GM19328 (cell line): ENCODE measurements at regions not wholly inside any gene's neighbourhood (a gene's known extent, or its start where the extent isn't known, plus 50 kb on each side); places are given as distances from the start of the nearest gene placed in this dataset.

Experiments
- ATAC-seq: cut with Tn5 transposase; IDR thresholded peaks from one replicate; pipeline ENCODE4 v1.9.1; 2021; ENCODE audit warnings: mild to moderate bottlenecking, moderate library complexity; ENCODE audit not compliant: unreplicated experiment

- no peak for ATAC-seq
Observed at GRCh38 chr5:135127439-135128240, 93.6 kb upstream of the PITX1 start.

DNA sequence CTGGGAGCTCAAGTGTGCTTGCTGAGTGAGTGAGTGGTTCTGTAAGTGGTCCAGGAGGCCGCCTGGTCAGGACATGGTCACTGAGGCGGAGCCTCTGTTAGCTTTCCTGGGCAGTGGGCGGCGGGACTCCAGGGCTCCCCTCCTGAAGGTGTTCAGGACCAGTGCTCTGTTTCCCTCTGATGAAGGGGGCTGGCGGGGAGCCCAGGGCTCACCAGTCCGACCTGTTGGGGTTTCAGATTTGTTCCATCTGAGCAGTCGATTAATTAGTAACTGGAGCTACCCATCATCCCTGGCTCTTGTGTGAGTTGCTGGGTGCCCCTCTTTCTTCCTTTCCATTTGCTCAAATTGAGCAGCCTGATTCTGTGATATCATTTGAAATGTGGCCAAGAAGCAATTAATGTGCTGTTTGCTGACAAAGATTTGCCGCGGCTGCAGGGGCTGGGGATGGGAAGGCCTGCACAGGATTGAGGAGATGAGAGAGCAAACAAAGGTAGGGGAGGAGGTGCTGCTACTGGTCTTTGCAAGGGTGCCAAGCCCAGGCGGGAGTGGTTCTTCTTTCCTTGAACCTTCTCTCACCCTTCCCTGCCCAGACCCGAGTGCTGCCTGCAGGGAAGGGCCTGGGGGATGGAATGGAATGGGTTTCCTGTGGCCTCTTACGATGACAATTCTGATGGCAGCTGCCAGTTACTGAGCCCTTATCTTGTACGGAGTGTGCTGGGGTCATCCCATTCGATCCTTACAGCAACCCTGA lies 92.8 kb upstream of the PITX1 start:
- ATAC-seq: no peak

- ATAC-seq: no peak
Observed at GRCh38 chr5:135124724-135125123, 90.7 kb upstream of the PITX1 start.

DNA sequence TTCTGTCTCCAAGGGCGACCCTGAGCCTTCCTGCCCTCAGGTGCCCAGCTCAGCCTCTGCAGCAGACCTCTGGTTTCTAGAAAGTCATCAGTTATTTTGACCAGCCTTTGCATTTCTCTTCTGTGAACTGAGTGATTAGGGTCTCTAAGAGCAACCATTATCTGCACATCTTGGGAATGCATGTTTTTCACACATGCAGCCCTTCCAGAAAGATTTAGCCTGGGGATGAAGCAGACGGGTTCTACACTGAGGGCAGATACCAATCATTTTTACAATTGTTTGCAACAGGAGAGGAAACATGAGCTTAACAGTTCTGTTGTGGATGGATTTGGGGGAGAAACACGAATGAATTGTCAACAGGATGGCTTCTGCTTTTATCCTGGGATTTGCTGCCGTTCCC lies 90.1 kb upstream of the PITX1 start:
- no peak for ATAC-seq

- ATAC-seq: no peak
Observed at GRCh38 chr5:135122797-135123196, 88.8 kb upstream of the PITX1 start.

DNA sequence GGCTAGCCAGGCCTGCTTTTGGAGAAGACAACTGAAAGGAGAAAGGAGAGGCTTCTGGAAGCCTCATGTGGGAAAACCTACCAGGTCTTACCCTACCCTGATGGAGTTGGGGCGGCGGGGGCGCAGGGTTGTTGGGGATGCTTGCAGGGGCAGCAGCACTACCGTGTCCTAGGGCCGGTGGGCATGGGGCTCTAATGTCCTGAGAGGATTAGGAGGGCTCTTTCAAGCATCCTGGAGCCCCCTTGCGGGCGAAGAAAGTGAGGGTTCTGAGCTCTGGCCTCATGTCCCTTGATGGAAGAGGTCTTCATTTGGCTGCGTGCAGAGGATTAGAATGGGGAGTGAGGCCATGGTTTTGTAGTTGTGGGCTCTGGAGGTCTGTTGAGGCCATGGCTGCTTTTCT lies 86.9 kb upstream of the PITX1 start:
- no peak for ATAC-seq

GRCh38 chr5:135119481-135119880 lies 85.5 kb upstream of the PITX1 start:
- ATAC-seq: no peak

DNA sequence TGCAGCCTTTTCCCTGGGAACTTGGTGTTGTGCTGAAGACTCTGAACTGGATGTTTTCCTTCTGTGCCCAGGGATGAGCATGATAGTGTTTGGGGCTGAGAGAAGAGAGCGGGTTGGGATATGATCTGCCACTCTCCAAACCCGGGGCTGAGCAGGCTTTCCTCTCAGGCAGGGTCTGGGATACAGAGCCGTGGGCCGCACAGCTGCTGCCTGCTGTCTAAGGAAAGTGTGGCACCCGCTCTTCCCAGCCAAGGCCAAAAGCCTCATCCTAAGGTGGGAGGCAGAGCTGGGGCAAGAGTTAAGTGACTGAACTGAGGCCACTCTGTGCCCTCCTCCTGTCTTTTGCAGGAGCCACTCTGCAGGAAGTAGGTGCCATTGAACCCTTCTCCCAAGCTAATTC lies 83.6 kb upstream of the PITX1 start:
- no peak for ATAC-seq

DNA sequence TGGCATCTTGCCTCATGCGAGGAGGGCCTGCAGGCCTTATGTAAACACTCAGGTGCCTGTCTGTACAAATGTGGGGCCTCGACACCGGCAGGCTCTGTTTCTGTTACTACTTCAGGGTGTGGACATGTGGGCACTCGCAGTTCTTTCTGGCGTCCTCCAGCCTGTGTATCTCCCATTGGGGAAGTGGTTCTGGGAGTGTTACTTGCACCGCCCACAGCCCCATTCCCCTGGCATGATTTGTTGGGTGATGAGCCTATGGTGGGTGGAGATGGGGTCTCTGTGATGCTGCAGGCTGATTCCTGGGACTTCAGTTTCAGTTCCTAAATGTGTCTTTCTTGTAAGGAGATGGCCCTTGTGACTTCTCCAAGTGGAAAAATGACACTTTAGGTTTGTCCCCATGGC lies 82.1 kb upstream of the PITX1 start:
- no peak for ATAC-seq

DNA sequence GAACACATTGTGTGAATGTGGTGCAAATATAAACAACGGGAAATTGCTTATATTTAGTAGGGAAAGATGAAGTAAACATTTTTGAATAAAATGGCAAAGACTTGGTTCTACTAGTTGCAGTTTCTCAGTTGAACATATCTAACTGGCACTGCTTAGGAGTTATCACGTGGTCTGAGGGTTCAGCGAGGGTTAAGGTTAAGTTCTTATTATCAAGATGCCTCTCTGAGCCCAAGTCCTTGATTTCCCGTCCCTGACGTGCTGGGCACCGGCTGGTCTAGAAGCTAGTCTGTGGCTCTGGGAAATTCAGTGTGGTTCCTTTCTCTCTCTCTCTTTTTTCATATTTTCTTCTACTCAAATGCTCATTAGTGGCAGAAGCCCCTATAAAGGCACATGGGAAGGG lies 81.6 kb upstream of the PITX1 start:
- ATAC-seq: no peak

GRCh38 chr5:135114759-135115158 lies 80.7 kb upstream of the PITX1 start:
- ATAC-seq: no peak

GRCh38 chr5:135112008-135112725 lies 78.1 kb upstream of the PITX1 start:
- no peak for ATAC-seq

- no peak for ATAC-seq
Observed at GRCh38 chr5:135110785-135111596, 77.0 kb upstream of the PITX1 start.

DNA sequence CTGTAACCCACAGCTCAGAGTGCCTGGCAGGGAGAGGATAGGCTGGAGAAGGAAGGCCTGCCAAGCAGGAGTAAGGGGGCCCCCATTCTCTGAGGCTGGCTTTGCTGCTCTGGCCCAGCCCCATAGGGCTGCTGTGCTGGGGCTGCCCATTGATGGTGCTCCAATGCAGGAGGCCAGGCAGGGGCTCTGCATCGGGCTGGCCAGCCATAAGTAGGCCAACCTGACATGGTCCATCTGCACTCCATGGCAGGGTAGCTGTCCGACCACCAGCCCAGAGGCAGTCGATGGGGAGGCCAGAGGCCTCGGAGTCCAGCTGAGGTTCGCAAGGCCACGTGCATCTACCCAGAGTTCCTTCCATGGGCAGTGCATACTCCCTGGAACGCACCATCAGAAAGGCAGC lies 75.0 kb upstream of the PITX1 start:
- no peak for ATAC-seq

- no peak for ATAC-seq
Observed at GRCh38 chr5:135108569-135108968, 74.5 kb upstream of the PITX1 start.

GRCh38 chr5:135107986-135108385 lies 74.0 kb upstream of the PITX1 start:
- ATAC-seq: no peak

GRCh38 chr5:135106610-135107471 lies 72.8 kb upstream of the PITX1 start:
- no peak for ATAC-seq

DNA sequence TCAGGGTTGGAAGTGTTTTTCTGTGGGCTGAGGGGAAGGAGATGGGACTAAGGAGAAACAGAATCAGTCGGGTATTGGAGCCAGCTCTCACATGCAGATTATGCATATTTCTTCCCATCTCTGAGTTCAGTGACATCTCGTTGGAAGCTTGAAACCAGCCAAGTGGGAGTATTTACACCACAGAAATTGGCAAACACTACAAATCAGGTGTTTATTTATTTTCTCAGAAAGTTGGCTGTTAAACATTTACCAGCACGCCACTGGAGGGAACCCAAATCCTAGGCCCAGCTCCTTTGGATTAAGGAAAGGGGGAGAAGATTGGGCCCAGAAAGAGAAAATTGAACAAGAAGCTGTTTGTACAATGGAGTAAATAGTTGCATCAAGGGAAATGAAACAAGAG lies 72.1 kb upstream of the PITX1 start:
- no peak for ATAC-seq

GRCh38 chr5:135105105-135105484 lies 71.1 kb upstream of the PITX1 start:
- ATAC-seq: no peak

DNA sequence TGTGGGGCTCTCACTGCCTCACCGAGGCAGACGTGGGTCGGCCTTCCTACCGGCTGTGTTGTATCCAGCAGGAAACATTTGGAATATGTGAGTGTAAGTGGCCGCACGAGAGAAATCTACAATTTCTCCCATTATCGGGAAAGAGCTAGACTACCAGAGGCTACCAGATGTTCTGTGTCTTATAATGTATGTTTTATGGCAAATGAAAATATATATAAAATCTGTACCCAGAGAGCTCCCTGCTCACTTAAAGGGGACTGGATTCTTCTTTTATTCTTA lies 69.5 kb upstream of the PITX1 start:
- no peak for ATAC-seq
